GM10266 (cell line): ENCODE measurements at regions not wholly inside any gene's neighbourhood (a gene's known extent, or its start where the extent isn't known, plus 50 kb on each side); places are given as distances from the start of the nearest gene placed in this dataset.

Source experiments
- DNase-seq: peaks from one replicate; pipeline ENCODE4 v3.0.0; 2012; ENCODE audit errors: extremely low spot score
- CTCF ChIP-seq: IDR thresholded peaks from 2 replicates; pipeline ENCODE4 v1.5.1; 2012; ENCODE audit warnings: mild to moderate bottlenecking, low read depth; ENCODE audit not compliant: control insufficient read depth, insufficient read depth; ENCODE audit errors: missing control alignments

GRCh38 chr16:86902656-86903001, 324.3 kb downstream of the FOXL1 start:
- no peak for DNase-seq
- no peak for TF ChIP-seq CTCF

GRCh38 chr16:86903068-86903467, 324.7 kb downstream of the FOXL1 start:
- no peak for TF ChIP-seq CTCF
- DNase-seq, result no peak

GRCh38 chr16:86905302-86905701, 327.0 kb downstream of the FOXL1 start:
- no peak for DNase-seq
- TF ChIP-seq CTCF, result no peak

DNA sequence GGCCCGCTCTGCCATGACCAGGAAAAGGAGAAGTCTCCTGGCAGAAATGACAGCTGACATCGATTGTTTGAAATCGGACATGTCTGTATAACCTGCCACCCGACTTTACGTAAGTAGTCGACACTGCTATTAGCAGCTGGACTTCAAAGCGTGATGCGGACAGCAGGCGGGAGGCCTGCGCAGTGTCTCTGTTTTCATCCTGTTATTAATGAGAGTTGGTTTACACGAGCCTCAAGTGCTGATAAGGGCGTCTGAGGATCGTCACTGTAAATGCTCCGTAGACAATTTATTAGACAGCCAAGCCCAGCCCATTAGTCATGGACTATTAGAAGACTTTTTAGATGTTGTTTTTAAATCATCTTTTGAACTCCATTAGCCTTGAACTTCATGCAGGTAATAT, 328.3 kb downstream of the FOXL1 start:
- DNase-seq, result no peak
- no peak for TF ChIP-seq CTCF

DNA sequence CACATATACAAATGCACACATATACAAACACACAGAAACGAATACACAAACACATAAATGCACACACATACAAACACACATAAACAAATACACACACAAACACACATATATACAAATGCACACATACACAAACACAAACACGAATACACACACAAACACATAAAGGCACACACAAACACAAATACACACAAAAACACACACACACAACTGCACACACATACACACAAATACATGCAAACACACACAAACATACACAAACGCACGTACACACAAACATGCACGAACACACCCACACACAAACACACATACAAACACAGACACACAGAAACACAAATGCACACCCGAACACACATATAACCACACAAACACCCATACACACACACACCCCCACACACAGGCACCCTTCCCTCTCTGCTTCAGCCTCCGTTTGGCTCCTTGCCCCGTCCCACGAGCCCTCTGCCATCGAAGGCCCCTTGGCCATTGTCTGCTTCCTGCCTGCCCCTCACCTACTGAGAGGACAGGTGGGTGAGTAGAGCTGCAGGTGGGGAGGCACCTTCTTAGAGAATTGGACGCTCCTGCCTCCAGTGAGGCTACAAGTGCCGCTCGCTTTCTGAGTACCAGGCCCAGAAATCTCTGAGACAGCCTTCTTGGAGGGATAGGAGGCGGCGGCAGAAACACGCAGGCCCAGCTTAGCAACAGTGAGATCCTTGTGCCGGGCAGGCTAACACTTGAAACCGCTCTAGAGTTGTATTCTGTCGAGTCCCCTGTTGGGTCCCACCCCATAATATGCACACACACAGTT, 331.2 kb downstream of the FOXL1 start:
- no peak for DNase-seq
- TF ChIP-seq CTCF, result no peak

DNA sequence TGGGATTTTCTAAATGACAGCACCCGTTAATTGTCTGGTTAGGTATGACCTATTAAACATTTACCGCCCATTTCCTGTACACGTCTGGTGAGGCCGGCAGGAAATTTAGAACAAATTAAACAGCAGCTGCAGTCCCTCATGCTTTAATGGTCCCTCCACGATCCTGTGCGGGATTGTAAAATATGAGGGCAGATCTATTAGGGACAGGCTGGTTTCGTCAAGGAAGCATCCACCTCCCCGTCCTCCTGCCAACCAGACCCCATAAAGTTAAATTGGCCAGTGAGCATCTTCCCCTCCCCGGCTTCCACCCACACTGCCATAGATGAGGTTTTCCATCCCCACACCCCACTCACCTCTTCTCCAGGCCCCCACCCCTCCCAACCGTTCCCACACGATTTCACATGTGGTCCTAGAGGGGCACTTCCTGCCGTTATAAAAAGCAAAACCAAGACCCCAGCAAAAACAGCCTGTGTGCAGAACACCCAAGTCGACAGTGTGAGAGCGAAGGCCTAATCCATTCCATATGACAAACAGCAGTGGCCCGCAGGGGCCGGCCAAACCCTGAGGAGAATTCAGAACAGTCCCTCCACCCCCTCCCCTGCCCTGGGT, 331.9 kb downstream of the FOXL1 start:
- DNase-seq, result no peak
- TF ChIP-seq CTCF, result no peak

GRCh38 chr16:86911437-86911958, 333.1 kb downstream of the FOXL1 start:
- no peak for DNase-seq
- TF ChIP-seq CTCF, result no peak
